M059J (cell line): ENCODE measurements at regions not wholly inside any gene's neighbourhood (a gene's known extent, or its start where the extent isn't known, plus 50 kb on each side); places are given as distances from the start of the nearest gene placed in this dataset.

Experiments used
- DNase-seq: peaks from one replicate; pipeline ENCODE4 v3.0.0-alpha.2; 2012; ENCODE audit warnings: low read depth

DNA sequence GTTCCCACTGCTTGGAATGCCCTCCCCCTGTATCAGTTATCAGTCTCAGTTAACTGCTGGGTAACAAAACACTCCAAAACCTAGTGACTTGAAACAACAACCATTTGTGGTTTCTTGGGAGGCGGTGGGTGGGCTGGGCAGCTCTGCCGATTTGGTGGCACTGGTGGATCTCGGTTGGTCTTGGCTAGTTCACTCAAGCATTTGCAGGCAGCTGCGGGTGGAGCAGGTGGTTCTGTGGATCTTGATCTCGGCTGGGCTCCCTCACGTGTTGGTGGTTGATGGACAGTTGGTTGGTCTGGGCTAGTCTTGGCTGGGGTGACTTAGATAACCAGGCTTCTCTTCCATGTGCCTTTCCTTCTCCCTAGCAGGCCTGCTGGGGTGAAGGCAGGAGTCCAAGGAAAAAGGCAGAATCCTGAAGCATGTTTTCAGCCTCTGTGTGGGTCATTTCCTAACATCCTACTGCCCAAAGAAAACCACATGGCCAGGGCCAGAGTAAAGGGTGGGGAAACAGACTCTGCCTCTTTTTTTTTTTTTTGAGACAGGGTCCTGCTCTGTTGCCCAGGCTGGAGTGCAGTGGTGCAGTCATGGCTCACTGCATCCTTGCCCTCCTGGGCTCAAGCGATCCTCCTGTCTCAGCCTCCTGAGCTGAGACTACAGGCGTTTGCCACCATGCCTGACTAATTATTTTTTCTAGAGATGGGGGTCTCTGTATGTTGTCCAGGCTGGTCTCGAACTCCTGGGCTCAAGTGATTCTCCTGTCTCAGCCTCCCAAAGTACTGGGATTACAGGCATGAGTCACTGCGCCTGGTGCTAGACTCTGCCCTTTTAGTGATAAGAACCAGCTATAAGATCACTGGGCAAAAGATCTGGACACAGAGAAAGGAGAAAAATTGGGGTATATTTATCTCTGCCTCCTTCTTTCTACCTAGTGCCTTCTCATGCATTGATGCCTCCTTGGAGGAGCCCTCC, 183.7 kb downstream of the RGS3 start:
- DNase-seq = no peak

DNA sequence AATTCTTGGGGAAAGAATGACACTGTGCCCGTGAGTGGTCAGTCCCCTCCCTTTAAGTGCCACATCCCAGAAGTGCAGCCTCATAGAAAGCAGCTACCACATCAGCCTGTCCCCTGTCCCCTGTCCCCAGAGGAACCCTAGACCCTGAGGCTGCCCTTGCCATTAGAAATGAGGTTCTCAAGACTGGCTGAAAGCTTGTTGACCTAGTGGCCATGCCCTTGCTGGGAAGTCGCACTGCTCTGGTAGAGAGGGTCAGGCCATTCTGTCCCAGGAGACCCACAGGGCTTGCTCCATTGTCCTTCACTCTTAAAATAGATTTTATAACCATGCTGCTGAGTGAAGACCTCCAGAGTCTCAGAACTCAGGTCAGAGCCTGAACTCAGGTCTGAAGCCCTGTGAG, 184.5 kb downstream of the RGS3 start:
- no peak for DNase-seq

DNA sequence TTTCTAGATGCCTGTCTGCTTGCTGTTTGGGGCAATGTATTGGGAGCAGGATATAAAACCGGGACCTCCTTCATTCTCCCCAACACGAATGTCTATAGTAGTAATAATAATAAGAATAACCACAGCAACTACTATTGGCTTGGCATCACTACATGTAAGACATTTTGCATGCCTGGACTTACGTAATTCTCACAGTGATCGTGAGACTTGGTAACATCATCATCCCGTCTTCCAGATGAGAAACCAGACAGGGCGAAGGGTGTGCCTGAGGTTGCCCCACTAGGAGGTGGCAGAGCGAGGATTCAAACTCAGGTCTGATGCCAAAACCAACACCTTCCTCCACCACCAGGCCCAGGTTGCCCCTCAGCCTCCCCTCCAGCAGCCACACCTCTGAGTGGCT, 185.1 kb downstream of the RGS3 start:
- no peak for DNase-seq

GRCh38 chr9:113649054-113649453, 185.5 kb downstream of the RGS3 start:
- peak; percentile 56 for DNase-seq

DNA sequence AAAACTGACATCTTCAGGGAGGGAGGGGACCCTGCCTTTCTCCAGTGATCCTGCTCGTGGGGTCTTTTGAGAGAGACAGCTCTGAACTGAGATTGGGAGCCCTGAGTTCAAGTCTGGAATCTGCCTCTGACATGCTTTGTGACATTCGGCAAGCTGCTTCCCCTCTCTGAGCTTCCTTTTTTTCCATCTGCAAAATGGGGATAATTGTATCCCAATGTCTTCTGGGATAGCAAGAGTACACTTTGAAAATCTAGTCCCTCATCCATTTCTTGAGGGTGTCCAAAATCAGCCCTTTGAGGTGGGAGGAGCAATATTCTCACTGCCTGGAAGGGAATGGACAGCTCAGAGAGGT, 186.3 kb downstream of the RGS3 start:
- no peak for DNase-seq

DNA sequence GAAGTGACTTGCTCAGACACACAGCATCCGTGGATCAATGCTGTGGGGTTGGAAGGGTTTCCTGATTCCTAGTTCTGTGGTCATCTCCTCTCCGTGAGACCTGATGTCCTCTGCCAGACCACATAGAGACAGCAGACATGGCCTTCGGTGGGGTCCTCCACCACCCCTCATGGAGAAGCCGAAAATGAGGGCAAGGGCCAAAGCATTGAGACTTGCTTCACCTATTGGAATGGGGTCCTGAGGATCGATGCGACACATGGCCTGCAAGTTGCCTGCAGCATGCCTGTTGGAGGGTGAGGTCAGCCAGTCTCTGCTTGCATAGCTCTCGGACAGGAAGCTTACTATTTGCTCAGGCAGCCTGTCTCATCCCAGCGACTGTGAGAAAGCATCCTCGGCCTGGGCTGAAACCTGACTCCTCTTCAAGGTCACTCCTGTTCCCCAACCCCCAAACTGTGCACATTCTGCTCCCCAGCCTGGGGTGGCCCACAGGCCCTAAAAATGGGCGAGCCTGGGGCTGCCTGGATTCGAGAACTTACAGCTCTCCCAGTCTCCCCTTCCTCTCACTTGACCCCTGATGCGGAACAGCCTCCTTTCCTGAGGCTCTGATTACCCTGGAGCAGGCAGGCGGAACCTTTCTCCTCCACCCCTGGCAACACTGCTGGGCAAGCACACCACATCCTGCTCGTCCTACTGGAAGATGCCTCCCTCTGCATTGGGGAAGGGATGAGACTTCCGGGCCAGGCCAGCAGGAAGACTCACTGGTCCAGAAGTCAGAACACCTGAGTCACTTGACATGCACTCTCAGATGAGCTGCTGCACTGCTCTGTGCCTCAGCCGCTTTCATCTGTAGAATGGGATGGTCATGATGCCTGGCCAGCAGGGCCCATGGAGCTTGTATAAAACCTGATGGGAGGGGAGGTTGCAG, 186.9 kb downstream of the RGS3 start:
- DNase-seq = peak; percentile 80

GRCh38 chr9:113651896-113652295, 188.4 kb downstream of the RGS3 start:
- DNase-seq = no peak

DNA sequence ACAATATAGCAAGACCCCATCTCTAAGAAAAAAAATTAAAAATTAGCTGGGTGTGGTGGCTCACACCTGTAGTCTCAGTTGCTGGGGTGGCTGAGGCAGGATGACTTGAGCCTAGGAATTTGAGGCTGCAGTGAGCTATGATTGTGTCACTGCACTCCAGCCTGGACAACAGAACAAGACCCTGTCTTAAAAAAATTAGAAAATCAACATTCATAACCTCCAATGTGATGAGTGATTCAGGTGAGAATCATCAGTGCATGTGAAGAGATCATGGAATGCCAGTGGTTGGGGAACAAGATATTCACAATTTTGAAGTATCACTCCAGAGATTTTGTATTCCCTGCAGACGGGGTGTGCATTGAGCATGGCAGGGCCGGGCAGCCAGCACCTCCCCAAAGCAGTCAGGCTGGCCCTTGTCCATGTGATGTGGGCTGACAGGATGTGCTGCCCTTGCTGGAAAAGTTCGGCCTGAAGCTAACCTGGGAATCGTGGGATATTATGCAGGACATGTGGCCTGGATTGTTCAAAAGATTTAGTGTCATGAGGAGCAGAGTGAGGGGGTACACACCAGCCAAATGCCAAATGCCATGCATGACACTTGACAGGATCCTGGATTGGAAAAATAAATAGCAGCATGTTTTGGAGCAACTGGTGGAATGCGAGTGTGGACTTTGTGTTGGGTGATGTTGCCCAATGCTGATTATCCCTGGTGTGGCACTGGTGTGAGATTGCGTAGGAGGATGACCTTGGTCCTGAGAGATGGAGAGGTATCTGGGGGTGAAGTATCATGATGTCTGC, 189.0 kb downstream of the RGS3 start:
- DNase-seq = no peak

GRCh38 chr9:113653746-113654604, 190.4 kb downstream of the RGS3 start:
- no peak for DNase-seq

- no peak for DNase-seq
Measured at GRCh38 chr9:113654605-113655428, 191.3 kb downstream of the RGS3 start.

GRCh38 chr9:113656771-113657670, 193.5 kb downstream of the RGS3 start:
- DNase-seq = no peak

DNA sequence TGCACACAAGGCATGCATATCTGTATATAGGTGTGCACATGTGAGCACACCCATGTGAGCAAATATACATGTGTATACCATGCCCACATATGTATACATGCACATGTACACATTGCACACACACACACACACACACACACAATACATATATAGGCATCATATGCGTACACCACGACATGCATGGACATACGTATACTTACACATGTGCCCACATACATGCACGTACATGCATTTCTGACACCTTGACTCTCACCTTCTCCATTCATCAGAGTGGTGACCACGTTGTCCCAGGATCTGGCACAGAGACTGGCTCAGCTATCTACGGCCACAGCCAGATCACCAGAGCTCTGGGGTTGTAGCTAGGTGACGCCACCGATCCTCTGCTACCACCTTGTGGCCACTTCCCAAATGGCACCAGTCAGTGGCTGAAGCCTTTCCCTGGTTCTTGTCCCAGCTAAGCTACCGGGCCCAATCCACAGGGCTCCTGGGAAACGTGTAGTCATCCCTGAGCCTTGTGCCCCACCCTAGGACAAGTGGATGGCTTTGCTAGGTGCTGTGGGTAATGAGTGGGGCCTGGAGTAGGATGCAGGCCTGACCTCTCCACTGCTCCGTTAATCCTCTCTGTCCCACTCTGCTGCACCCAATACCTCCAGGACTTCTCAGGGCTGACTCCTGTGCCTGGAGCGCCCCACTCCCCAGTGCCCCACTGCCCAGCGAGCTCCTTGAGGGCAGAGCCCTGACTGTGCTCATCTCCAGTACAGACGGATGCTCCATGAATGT, 194.4 kb downstream of the RGS3 start:
- peak; percentile 83 for DNase-seq

- no peak for DNase-seq
Measured at GRCh38 chr9:113658545-113658895, 195.0 kb downstream of the RGS3 start.

GRCh38 chr9:113659039-113659438, 195.5 kb downstream of the RGS3 start:
- no peak for DNase-seq

GRCh38 chr9:113659740-113660139, 196.2 kb downstream of the RGS3 start:
- DNase-seq = no peak

DNA sequence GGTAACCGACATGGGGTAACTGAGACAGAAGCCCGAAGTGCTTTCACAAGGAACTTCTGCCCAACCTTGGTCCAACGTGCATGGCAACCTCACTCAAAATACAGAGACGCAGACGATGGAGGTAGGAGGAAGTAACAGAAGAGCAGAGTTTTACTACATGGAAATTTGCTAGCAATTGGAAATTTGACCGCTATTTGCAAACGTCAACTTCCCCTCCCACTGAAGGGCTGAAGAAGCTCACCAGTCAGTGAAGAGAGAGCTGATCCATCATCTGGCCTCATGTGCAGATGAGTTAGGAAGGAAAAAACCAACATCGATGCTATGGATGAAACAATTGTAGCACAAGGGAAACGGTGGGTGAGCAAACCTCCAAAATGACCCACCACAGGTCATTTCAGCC, 196.7 kb downstream of the RGS3 start:
- DNase-seq = no peak

GRCh38 chr9:113661074-113661473, 197.5 kb downstream of the RGS3 start:
- DNase-seq = no peak

DNA sequence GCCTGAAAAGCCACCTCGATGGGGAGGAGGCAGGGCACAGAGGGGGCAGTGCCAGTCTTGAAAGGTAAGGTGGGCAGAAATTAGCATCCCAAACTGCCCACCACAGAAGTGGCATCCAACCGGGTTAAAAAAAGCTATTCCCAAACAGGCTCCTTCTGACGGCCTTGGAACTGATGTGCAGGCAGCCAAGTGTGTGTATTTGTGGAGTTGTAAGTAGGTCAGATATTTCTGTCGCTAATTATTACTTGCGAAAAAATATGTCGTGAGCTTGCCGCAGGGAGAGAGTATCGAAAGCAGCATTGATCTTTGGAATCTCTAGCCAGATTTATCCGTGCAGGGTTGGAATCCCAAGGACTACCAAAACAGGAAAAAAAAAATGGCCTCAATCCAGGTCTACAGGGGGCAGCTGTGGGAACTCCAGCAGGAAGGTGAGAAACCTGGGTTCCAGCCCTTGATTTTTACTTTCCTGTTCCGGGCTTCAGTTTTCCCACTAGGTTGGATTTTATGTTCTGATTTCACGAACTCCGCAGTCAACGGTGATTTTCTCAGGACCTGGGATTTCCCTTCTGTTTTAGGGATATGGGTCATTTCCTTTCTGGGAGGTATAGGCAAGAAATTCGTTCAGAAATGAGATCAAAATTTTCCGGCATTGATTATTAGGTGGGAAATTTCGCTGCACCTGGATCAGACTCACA, 200.8 kb downstream of the RGS3 start:
- no peak for DNase-seq
